Nephron progenitor cell (in vitro differentiated cells): ENCODE measurements at regions not wholly inside any gene's neighbourhood (a gene's known extent, or its start where the extent isn't known, plus 50 kb on each side); places are given as distances from the start of the nearest gene placed in this dataset.

Experiments
- DNase-seq: peaks from one replicate; pipeline ENCODE4 v3.0.0; 2021
- H3K27ac Mint-ChIP-seq: 2 replicates; pipeline ENCODE4 v1.8.0; 2021; ENCODE audit warnings: mild to moderate bottlenecking, moderate library complexity, mixed read lengths
- H3K27me3 Mint-ChIP-seq: 2 replicates; pipeline ENCODE4 v1.8.0; 2021; ENCODE audit warnings: mild to moderate bottlenecking, low read depth, mixed read lengths; ENCODE audit not compliant: poor library complexity
- H3K36me3 Mint-ChIP-seq: 2 replicates; pipeline ENCODE4 v1.8.0; 2021; ENCODE audit warnings: low read depth, mixed read lengths
- H3K4me1 Mint-ChIP-seq: 2 replicates; pipeline ENCODE4 v1.8.0; 2021; ENCODE audit warnings: mixed read lengths
- H3K4me3 Mint-ChIP-seq: 2 replicates; pipeline ENCODE4 v1.8.0; 2021; ENCODE audit warnings: mild to moderate bottlenecking, moderate library complexity, mixed read lengths
- H3K9me3 Mint-ChIP-seq: 2 replicates; pipeline ENCODE4 v1.8.0; 2021; ENCODE audit warnings: mild to moderate bottlenecking, moderate library complexity, mixed read lengths
- TF ChIP-seq, protein P1 (sequence below): fragments of 200-600 bp; sonication (generic); IDR thresholded peaks from 2 replicates; pipeline ENCODE4 v1.5.0; 2021; ENCODE audit warnings: antibody characterized with exemption

DNA sequence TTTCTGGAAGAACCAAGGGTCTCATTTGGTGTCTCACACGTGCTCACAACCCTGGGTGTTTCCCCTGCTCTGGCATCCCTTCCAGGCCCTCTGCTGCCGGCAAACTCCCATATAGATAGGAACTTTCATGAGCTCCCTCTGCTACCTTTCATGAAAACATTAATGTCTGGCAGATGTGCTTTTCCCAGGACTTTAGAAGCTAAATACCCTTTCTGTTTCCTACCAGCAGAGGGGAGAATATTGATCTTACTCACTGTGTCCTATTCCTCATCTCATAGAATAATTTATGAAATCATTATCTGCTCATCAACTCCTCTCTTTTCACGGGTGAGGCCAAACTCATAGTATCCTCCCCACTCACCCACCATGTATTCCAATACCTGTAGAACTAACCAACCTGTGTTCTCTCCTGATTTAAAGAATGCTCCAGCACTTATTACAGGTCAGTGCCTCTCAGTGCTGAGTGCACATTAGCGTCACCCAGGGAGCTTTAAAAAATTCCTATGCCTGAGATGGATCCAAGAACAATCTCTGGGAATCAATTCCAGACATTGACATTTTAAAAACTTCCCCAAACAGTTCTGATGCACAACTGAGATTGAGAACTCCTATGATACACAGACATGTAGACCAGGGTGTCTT is 298.5 kb upstream of the JAG1 start:
- Mint-ChIP-seq H3K36me3 (no peaks in the 10 kb centered on the region), H3K4me1 (peaks cover 18% of the 10 kb centered on the region), H3K4me3 (no peak overlapping the region), H3K27ac (no peak overlapping the region), H3K27me3 (no peaks in the 10 kb centered on the region), H3K9me3 (peaks cover 4% of the 10 kb centered on the region)
- TF ChIP-seq, protein P1, sequence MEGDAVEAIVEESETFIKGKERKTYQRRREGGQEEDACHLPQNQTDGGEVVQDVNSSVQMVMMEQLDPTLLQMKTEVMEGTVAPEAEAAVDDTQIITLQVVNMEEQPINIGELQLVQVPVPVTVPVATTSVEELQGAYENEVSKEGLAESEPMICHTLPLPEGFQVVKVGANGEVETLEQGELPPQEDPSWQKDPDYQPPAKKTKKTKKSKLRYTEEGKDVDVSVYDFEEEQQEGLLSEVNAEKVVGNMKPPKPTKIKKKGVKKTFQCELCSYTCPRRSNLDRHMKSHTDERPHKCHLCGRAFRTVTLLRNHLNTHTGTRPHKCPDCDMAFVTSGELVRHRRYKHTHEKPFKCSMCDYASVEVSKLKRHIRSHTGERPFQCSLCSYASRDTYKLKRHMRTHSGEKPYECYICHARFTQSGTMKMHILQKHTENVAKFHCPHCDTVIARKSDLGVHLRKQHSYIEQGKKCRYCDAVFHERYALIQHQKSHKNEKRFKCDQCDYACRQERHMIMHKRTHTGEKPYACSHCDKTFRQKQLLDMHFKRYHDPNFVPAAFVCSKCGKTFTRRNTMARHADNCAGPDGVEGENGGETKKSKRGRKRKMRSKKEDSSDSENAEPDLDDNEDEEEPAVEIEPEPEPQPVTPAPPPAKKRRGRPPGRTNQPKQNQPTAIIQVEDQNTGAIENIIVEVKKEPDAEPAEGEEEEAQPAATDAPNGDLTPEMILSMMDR, result no peak
- DNase-seq, result no peak

DNA sequence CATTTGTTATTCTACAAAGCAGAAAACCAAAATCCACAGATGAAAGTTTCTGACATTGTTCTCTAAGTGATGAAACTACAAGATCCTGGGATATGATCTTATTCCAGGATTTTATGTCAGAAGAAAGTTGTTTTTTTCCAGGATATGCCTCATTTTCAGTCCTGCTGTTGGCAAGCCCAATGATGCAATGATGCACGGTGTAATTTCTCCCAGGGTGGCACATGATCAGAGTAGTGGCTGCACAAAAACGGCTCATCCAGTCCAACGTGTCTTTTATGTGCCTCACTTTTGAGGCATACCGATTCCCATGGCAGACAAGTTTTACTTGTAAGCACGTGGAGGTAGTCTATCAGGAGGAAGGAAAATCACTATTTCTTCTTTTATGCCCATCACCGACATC is 302.3 kb upstream of the JAG1 start:
- Mint-ChIP-seq H3K4me1 (peaks cover 48% of the 10 kb centered on the region), H3K36me3 (no peaks in the 10 kb centered on the region), H3K4me3 (no peak overlapping the region), H3K27ac (no peak overlapping the region), H3K27me3 (no peaks in the 10 kb centered on the region), H3K9me3 (no peaks in the 10 kb centered on the region)
- TF ChIP-seq, protein P1, result no peak
- DNase-seq, result no peak

DNA sequence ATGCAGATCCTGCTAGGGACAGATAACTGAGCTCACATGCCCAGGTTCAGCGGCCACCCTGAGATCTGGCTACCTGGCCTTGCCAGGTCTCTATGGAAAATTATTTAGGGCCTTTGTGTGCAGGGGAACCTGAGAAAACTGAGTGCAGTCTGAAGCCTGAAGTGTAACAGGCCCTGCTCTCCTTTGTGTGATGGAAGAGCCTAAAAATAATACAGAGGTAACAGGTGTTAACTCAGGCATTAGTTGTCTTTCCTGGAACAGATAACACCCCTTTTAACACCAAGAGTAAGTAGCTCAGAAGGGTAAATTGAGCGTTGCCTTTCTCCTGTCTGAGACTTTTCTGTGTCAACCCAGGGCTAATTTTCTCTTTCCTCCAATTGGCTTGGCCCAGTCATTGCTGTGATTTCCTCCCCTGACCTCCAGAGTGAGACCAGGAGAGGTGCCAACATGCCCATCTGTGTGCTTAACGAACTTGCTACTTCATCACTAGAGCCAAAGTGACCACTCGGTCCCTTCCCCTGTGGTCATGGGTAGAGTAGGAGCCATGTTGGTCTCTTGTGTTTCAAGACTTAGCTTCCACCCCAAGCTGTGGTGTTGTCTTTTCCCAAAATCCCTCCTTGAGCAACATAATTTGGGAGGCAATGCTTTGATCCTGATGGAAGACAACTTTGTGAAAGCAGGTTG is 304.4 kb upstream of the JAG1 start:
- Mint-ChIP-seq H3K4me1 (peaks cover 65% of the 10 kb centered on the region), H3K27ac (peak overlapping the region; percentile 96), H3K4me3 (no peak overlapping the region), H3K9me3 (no peaks in the 10 kb centered on the region), H3K36me3 (no peaks in the 10 kb centered on the region), H3K27me3 (no peaks in the 10 kb centered on the region)
- DNase-seq, result no peak
- TF ChIP-seq, protein P1, result no peak

DNA sequence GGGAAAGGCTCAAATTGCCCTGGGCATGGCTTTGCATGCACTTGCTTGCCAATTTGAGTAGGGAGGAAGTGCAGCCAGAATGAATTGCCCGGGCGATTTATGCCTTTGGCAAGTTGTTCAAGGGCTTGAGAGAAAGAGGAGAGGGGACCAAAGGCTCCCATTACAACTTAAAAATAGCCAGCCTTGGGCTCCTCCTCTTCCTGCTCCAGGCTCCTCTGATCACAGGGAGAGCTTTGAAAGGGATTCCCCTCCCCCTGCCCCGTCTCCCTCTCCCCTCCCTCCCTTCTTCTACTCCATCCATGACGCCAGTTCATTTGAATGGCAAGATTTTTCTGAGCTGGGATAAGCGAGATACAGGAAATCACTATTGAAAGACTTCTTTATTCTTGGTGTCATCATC is 304.9 kb upstream of the JAG1 start:
- peak; percentile 49 for DNase-seq
- no peaks in the 10 kb centered on the region for H3K36me3 Mint-ChIP-seq
- H3K9me3 Mint-ChIP-seq, result no peaks in the 10 kb centered on the region
- H3K4me3 Mint-ChIP-seq, result peak overlapping the region; percentile 32
- peaks cover 68% of the 10 kb centered on the region for H3K4me1 Mint-ChIP-seq
- H3K27me3 Mint-ChIP-seq, result no peaks in the 10 kb centered on the region
- TF ChIP-seq, protein P1, result no peak
- peak overlapping the region; percentile 96 for H3K27ac Mint-ChIP-seq

DNA sequence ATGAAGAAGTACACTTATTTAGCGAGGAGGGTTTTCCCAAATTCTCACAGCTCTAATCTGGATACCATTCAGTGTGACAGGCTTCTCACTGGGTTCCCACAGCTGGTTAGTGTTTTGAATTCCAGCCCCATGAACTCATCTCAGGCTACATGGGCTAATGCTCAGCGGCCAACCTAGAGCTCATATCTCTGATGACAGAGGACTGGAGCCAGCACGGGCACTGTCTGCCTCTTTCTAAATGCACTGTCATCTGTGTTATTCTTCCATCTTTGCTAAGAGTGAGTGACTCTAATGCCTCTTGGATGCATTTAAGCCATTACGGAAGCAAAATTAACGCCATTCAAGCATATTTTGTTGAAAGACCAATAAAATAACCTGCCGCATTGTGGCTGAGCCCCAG is 308.9 kb upstream of the JAG1 start:
- no peaks in the 10 kb centered on the region for H3K36me3 Mint-ChIP-seq
- H3K27ac Mint-ChIP-seq, result peak overlapping the region; percentile 21
- H3K4me1 Mint-ChIP-seq, result peaks cover 86% of the 10 kb centered on the region

More for the DNA sequence above, 308.9 kb upstream of the JAG1 start:
- Mint-ChIP-seq H3K4me3 (peak overlapping the region; percentile 7), H3K9me3 (no peaks in the 10 kb centered on the region), H3K27me3 (no peaks in the 10 kb centered on the region)
- DNase-seq, result no peak
- TF ChIP-seq, protein P1, result no peak
